ENCODE measurements at regions not wholly inside any gene's neighbourhood (a gene's known extent, or its start where the extent isn't known, plus 50 kb on each side); places are given as distances from the start of the nearest gene placed in this dataset.

DNA sequence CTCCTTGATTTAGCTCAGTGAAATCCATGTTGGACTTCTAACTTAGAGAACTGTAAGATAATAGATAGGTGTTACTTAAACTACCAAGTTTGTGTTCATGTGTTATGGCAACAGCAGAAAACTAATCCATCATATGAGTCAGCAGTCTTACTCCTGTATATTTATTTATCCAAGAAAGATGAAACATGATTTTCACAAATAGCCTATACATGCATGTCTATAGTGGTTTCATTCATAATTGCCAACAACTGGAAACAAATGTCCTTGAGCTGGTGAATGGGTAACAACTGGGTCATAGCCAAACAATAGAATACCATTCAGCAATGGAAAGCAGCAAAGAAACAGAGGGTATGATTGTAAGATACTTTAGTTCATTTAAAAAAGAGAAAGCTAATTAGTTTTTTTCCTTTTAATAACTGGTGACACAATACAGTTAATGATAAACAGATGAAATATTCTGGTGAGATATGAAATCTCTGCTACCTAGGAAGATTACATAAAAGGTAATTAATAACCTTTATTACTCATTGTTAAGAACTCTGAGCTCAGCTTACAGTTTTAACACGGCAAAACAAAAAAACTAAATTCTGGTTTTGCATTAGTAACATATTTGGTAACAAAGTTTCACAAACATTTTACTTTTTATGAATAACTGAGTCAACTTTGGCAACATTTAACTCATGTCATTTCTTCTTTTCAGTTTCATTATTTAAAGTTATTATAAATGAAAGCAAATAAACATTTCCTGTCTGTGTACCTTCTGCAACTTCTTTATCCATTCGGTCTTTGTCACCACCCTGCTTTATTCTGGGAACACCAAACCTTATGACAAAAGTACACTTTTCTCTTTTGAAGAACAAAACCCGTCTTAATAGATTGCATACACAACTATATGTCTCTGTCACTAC lies 181.3 kb downstream of the LIG4 start:
- Mint-ChIP-seq H3K4me1 (ENCODE audit: low read depth) (no peaks in the 10 kb centered on the region), H3K27me3 (ENCODE audit: low read depth) (peaks cover 8% of the 10 kb centered on the region), H3K36me3 (ENCODE audit: low read depth) (no peaks in the 10 kb centered on the region), H3K27ac (ENCODE audit: unreplicated experiment) (no peak overlapping the region), H3K4me3 (ENCODE audit: unreplicated experiment) (no peak overlapping the region), H3K9me3 (ENCODE audit: low read depth) (no peaks in the 10 kb centered on the region)
- no peak for DNase-seq (ENCODE audit: low spot score)
- TF ChIP-seq, protein P1, sequence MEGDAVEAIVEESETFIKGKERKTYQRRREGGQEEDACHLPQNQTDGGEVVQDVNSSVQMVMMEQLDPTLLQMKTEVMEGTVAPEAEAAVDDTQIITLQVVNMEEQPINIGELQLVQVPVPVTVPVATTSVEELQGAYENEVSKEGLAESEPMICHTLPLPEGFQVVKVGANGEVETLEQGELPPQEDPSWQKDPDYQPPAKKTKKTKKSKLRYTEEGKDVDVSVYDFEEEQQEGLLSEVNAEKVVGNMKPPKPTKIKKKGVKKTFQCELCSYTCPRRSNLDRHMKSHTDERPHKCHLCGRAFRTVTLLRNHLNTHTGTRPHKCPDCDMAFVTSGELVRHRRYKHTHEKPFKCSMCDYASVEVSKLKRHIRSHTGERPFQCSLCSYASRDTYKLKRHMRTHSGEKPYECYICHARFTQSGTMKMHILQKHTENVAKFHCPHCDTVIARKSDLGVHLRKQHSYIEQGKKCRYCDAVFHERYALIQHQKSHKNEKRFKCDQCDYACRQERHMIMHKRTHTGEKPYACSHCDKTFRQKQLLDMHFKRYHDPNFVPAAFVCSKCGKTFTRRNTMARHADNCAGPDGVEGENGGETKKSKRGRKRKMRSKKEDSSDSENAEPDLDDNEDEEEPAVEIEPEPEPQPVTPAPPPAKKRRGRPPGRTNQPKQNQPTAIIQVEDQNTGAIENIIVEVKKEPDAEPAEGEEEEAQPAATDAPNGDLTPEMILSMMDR (IDR thresholded peaks at IDR 0.05) = no peak

GRCh38 chr13:108031865-108032264 lies 183.5 kb downstream of the LIG4 start:
- Mint-ChIP-seq H3K27me3 (ENCODE audit: low read depth) (peaks cover 8% of the 10 kb centered on the region), H3K9me3 (ENCODE audit: low read depth) (no peaks in the 10 kb centered on the region), H3K36me3 (ENCODE audit: low read depth) (no peaks in the 10 kb centered on the region), H3K4me3 (ENCODE audit: unreplicated experiment) (no peak overlapping the region), H3K4me1 (ENCODE audit: low read depth) (no peaks in the 10 kb centered on the region), H3K27ac (ENCODE audit: unreplicated experiment) (no peak overlapping the region)
- DNase-seq (ENCODE audit: low spot score) = no peak
- TF ChIP-seq, protein P1 (IDR thresholded peaks at IDR 0.05) = no peak

GRCh38 chr13:108030769-108031168 lies 184.6 kb downstream of the LIG4 start:
- no peaks in the 10 kb centered on the region for H3K4me1 Mint-ChIP-seq (ENCODE audit: low read depth)
- TF ChIP-seq, protein P1 (IDR thresholded peaks at IDR 0.05) = no peak
- H3K9me3 Mint-ChIP-seq (ENCODE audit: low read depth) = no peaks in the 10 kb centered on the region
- H3K36me3 Mint-ChIP-seq (ENCODE audit: low read depth) = no peaks in the 10 kb centered on the region
- no peak overlapping the region for H3K4me3 Mint-ChIP-seq (ENCODE audit: unreplicated experiment)
- H3K27ac Mint-ChIP-seq (ENCODE audit: unreplicated experiment) = no peak overlapping the region
- H3K27me3 Mint-ChIP-seq (ENCODE audit: low read depth) = peaks cover 8% of the 10 kb centered on the region
- no peak for DNase-seq (ENCODE audit: low spot score)

DNA sequence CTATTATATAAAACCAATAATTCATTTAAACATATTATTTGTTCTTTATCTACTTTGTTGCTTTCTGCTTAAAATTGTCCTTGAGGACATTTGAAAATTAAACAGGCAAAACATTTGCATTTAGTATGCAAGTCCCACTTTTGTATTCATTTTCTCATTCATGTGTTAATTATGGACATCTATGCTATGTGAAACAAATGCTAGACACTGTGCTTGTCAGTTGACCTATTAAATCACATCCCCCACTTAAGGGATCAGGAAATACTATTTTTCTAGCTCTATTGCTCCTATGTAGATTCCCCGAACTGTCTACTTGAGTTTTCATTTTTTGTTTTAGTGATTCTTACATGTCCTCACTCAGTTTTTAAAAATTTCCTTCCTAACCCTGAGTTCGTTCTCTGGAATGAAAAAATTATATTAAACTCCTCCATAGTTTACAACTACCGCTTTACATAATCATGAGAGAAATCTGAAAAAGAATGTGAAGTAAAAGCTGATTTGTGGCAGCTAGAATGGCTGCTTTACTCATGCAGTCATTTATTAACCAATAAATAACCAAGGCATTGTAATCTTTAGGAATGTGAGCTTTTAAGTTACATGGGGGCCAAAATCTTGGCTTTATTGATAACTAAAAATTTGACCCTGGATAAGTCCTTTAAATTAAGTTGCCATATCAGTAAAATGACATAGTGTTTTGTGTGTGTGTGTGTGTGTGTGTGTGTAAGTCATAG lies 188.5 kb downstream of the LIG4 start:
- H3K4me1 Mint-ChIP-seq (ENCODE audit: low read depth) = no peaks in the 10 kb centered on the region
- no peak overlapping the region for H3K27ac Mint-ChIP-seq (ENCODE audit: unreplicated experiment)
- TF ChIP-seq, protein P1 (IDR thresholded peaks at IDR 0.05) = no peak
- H3K9me3 Mint-ChIP-seq (ENCODE audit: low read depth) = no peaks in the 10 kb centered on the region
- no peak overlapping the region for H3K4me3 Mint-ChIP-seq (ENCODE audit: unreplicated experiment)
- no peaks in the 10 kb centered on the region for H3K36me3 Mint-ChIP-seq (ENCODE audit: low read depth)
- no peak for DNase-seq (ENCODE audit: low spot score)
- peaks cover 4% of the 10 kb centered on the region for H3K27me3 Mint-ChIP-seq (ENCODE audit: low read depth)

GRCh38 chr13:108020027-108020426 lies 195.3 kb downstream of the LIG4 start:
- Mint-ChIP-seq H3K27me3 (ENCODE audit: low read depth) (peaks cover 3% of the 10 kb centered on the region), H3K27ac (ENCODE audit: unreplicated experiment) (no peak overlapping the region), H3K4me3 (ENCODE audit: unreplicated experiment) (no peak overlapping the region), H3K9me3 (ENCODE audit: low read depth) (peaks cover 21% of the 10 kb centered on the region), H3K36me3 (ENCODE audit: low read depth) (no peaks in the 10 kb centered on the region), H3K4me1 (ENCODE audit: low read depth) (no peaks in the 10 kb centered on the region)
- DNase-seq (ENCODE audit: low spot score) = no peak
- TF ChIP-seq, protein P1 (IDR thresholded peaks at IDR 0.05) = no peak

All from chondrocyte (in vitro differentiated cells).